Activated naive CD4-positive, alpha-beta T cell (primary cell): ENCODE measurements at regions not wholly inside any gene's neighbourhood (a gene's known extent, or its start where the extent isn't known, plus 50 kb on each side); places are given as distances from the start of the nearest gene placed in this dataset.

Source experiments
- DNase-seq, 4 experiments: peaks; one replicate each; lab custom pipeline; 2025; lab: John Stamatoyannopoulos, UW

- no peak for DNase-seq
These were observed 63.8 kb downstream of the MRPL46 start for GRCh38 chr15:88403351-88403791.

- DNase-seq: peak in 1 of 4 experiments; percentile 38
These were observed 65.1 kb downstream of the MRPL46 start for GRCh38 chr15:88401996-88402656.

- no peak for DNase-seq
These were observed 65.8 kb downstream of the MRPL46 start for GRCh38 chr15:88401251-88401995.

- no peak for DNase-seq
These were observed 66.5 kb downstream of the MRPL46 start for GRCh38 chr15:88400591-88401250.

GRCh38 chr15:88400084-88400483 lies 67.1 kb downstream of the MRPL46 start:
- DNase-seq: no peak

- DNase-seq: no peak
These were observed 68.0 kb downstream of the MRPL46 start for GRCh38 chr15:88399021-88399685.

GRCh38 chr15:88398011-88398410 lies 69.2 kb downstream of the MRPL46 start:
- DNase-seq: no peak

- no peak for DNase-seq
These were observed 69.7 kb downstream of the MRPL46 start for GRCh38 chr15:88397506-88397905.

GRCh38 chr15:88395872-88396781 lies 71.1 kb downstream of the MRPL46 start:
- DNase-seq: no peak

GRCh38 chr15:88395241-88395640 lies 71.9 kb downstream of the MRPL46 start:
- DNase-seq: no peak

- DNase-seq: no peak
These were observed 72.5 kb downstream of the MRPL46 start for GRCh38 chr15:88394553-88395145.

GRCh38 chr15:88393719-88394519 lies 73.3 kb downstream of the MRPL46 start:
- no peak for DNase-seq

- no peak for DNase-seq
These were observed 75.5 kb downstream of the MRPL46 start for GRCh38 chr15:88391700-88392099.

- no peak for DNase-seq
These were observed 76.2 kb downstream of the MRPL46 start for GRCh38 chr15:88391006-88391405.

- no peak for DNase-seq
These were observed 76.9 kb downstream of the MRPL46 start for GRCh38 chr15:88390164-88390901.

GRCh38 chr15:88389120-88389519 lies 78.1 kb downstream of the MRPL46 start:
- no peak for DNase-seq

- no peak for DNase-seq
These were observed 78.5 kb downstream of the MRPL46 start for GRCh38 chr15:88388686-88389085.

GRCh38 chr15:88385078-88385700 lies 82.0 kb downstream of the MRPL46 start:
- no peak for DNase-seq

GRCh38 chr15:88383354-88383753 lies 83.8 kb downstream of the MRPL46 start:
- DNase-seq: no peak
